Panc1 (cell line): ENCODE measurements at regions not wholly inside any gene's neighbourhood (a gene's known extent, or its start where the extent isn't known, plus 50 kb on each side); places are given as distances from the start of the nearest gene placed in this dataset.

ENCODE experiments used
- CTCF ChIP-seq: fragments of 450-650 bp; IDR thresholded peaks from 2 replicates; pipeline ENCODE4 v1.5.1; 2017; ENCODE audit warnings: mild to moderate bottlenecking
- POLR2AphosphoS5 ChIP-seq: IDR thresholded peaks from 2 replicates; pipeline ENCODE4 v1.6.1; 2012; ENCODE audit warnings: mild to moderate bottlenecking, low read depth, low read length, moderate library complexity
- SIN3A ChIP-seq: IDR thresholded peaks from 2 replicates; pipeline ENCODE4 v1.6.1; 2012; ENCODE audit warnings: low read depth, mild to moderate bottlenecking, low read length, moderate library complexity, borderline replicate concordance; ENCODE audit not compliant: insufficient read depth

- no peak for TF ChIP-seq CTCF
- no peak for TF ChIP-seq SIN3A
- TF ChIP-seq POLR2AphosphoS5, result no peak
Measured at GRCh38 chr2:219893541-219893940, 266.1 kb downstream of the SLC4A3 start.
